GM12873 (cell line): ENCODE measurements at regions not wholly inside any gene's neighbourhood (a gene's known extent, or its start where the extent isn't known, plus 50 kb on each side); places are given as distances from the start of the nearest gene placed in this dataset.

Experiments used
- TF ChIP-seq, protein P1 (sequence below): IDR thresholded peaks from 2 replicates; pipeline ENCODE4 v1.5.1; 2012; ENCODE audit warnings: low read depth, mild to moderate bottlenecking, moderate library complexity, low read length, control low read depth; ENCODE audit not compliant: insufficient read depth; ENCODE audit errors: missing control alignments

GRCh38 chr18:56256659-56257058 lies 381.7 kb downstream of the TXNL1 start:
- TF ChIP-seq, protein P1, sequence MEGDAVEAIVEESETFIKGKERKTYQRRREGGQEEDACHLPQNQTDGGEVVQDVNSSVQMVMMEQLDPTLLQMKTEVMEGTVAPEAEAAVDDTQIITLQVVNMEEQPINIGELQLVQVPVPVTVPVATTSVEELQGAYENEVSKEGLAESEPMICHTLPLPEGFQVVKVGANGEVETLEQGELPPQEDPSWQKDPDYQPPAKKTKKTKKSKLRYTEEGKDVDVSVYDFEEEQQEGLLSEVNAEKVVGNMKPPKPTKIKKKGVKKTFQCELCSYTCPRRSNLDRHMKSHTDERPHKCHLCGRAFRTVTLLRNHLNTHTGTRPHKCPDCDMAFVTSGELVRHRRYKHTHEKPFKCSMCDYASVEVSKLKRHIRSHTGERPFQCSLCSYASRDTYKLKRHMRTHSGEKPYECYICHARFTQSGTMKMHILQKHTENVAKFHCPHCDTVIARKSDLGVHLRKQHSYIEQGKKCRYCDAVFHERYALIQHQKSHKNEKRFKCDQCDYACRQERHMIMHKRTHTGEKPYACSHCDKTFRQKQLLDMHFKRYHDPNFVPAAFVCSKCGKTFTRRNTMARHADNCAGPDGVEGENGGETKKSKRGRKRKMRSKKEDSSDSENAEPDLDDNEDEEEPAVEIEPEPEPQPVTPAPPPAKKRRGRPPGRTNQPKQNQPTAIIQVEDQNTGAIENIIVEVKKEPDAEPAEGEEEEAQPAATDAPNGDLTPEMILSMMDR: no peak

DNA sequence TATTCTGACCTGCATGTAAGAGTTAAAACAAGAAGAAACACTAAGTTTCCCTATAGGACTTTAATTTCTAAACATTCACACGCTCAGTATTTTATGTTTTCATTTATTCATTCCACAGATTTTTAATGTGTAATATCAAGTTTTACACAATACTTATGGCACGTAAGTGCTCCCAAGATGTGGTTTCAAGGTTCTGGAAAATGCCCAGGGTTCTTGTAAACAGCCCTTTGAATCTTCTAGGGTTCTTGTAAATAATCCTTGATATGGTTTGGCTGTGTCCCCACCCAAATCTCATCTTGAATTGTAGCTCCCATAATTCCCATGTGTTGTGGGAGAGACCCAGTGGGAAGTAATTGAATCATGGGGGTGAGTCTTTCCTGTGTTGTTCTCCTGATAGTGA lies 383.0 kb downstream of the TXNL1 start:
- TF ChIP-seq, protein P1: no peak

- TF ChIP-seq, protein P1: no peak
Observed at GRCh38 chr18:56252456-56252855, 385.9 kb downstream of the TXNL1 start.

GRCh38 chr18:56248610-56249235 lies 389.7 kb downstream of the TXNL1 start:
- TF ChIP-seq, protein P1: no peak

GRCh38 chr18:56246916-56247315 lies 391.5 kb downstream of the TXNL1 start:
- TF ChIP-seq, protein P1: no peak

DNA sequence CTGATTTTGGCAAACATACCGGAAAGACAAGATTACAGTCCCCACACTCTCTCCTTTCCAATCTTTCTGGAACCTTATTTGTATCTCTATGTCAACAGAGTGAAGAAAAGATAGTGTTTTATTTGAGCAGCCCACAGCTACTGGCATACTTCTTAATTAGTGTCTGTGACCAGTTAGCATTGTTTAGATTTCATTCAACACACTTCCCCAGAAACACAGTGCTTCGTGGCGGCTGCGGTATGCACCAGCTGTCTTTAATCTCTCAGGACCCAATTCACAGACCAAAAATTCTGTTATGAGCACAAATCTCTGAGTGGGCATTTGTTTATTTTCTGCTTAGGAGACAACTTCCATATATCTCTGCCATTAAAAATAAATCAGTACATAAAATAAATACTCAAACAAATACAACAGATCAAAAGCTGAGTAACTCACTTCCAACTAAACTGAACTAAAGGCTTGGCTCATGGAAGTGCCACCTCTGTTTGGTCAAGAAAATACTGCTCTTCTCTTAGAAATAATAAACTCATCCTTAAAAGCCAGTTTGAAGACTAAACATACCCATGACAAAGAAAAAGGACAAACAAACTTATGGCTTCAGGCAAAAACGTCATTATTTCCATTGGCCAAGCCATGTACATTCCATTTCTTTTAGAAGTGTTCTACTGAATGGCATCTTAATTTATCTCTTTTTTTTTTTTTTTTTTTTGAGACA lies 392.4 kb downstream of the TXNL1 start:
- TF ChIP-seq, protein P1: no peak

- TF ChIP-seq, protein P1: no peak
Observed at GRCh38 chr18:56240405-56240804, 398.0 kb downstream of the TXNL1 start.
